Hepatocyte (in vitro differentiated cells): ENCODE measurements at regions not wholly inside any gene's neighbourhood (a gene's known extent, or its start where the extent isn't known, plus 50 kb on each side); places are given as distances from the start of the nearest gene placed in this dataset.

ENCODE experiments used
- EZH2phosphoT487 ChIP-seq: fragments of 200-600 bp; sonication (generic); IDR thresholded peaks from one replicate; pipeline ENCODE4 v1.6.1; 2018; ENCODE audit warnings: antibody characterized with exemption, mild to moderate bottlenecking, low read depth, moderate library complexity; ENCODE audit not compliant: unreplicated experiment, severe bottlenecking
- TF ChIP-seq, protein P1 (sequence below): fragments of 200-600 bp; sonication (generic); IDR thresholded peaks from 2 replicates; pipeline ENCODE4 v1.5.1; 2016; ENCODE audit warnings: antibody characterized with exemption, mild to moderate bottlenecking; ENCODE audit not compliant: poor library complexity

DNA sequence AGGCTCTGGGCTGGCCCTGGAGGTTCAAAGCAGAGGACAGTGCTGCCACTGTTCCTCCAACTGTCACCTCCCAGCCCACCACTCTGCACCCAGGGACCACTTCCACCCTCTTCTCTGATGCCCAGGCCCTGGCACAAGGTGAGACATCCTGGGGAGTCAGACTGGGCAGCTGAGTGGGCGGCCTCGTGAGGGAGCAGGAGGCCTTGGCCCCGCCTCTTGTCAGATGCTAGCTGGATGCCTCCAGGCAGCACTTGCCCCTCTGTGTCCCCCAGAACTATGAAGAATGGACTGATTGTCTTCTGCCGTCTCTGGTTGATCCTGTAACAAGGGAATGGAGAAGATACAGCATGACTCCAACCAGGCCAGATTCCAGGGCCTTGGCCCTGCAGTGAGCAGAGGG, 191.0 kb upstream of the LINGO1 start:
- TF ChIP-seq, protein P1, sequence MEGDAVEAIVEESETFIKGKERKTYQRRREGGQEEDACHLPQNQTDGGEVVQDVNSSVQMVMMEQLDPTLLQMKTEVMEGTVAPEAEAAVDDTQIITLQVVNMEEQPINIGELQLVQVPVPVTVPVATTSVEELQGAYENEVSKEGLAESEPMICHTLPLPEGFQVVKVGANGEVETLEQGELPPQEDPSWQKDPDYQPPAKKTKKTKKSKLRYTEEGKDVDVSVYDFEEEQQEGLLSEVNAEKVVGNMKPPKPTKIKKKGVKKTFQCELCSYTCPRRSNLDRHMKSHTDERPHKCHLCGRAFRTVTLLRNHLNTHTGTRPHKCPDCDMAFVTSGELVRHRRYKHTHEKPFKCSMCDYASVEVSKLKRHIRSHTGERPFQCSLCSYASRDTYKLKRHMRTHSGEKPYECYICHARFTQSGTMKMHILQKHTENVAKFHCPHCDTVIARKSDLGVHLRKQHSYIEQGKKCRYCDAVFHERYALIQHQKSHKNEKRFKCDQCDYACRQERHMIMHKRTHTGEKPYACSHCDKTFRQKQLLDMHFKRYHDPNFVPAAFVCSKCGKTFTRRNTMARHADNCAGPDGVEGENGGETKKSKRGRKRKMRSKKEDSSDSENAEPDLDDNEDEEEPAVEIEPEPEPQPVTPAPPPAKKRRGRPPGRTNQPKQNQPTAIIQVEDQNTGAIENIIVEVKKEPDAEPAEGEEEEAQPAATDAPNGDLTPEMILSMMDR: no peak
- TF ChIP-seq EZH2phosphoT487: no peak
